SK-N-SH (cell line): ENCODE measurements at regions not wholly inside any gene's neighbourhood (a gene's known extent, or its start where the extent isn't known, plus 50 kb on each side); places are given as distances from the start of the nearest gene placed in this dataset.

ENCODE experiments used
- CTCF ChIA-PET: fragments of 300-600, 350-600 bp; formaldehyde crosslinking; extraction: SDS; loops from one replicate; lab custom pipeline; 2021; lab: Yijun Ruan, JAX
- POLR2A ChIA-PET: fragments of 350-600 bp; sonication (Branson Sonifier 250); formaldehyde crosslinking; extraction: SDS; loops from one replicate; lab custom pipeline; 2020; ENCODE audit warnings: antibody characterized with exemption, inconsistent platforms; lab: Yijun Ruan, JAX
- DNase-seq: peaks from one replicate; pipeline ENCODE4 v3.0.0; 2012
- H2AFZ ChIP-seq: fragments of 200-600 bp; sonication (generic); 2 replicates; pipeline ENCODE4 v1.8.1; 2016; ENCODE audit warnings: antibody characterized with exemption, mild to moderate bottlenecking, low read depth
- H3F3A ChIP-seq: fragments of 200-600 bp; sonication (generic); replicated peaks from 2 replicates; pipeline ENCODE3; 2016; ENCODE audit warnings: antibody characterized with exemption, mild to moderate bottlenecking; ENCODE audit not compliant: insufficient read depth
- H3K27ac ChIP-seq, 2 experiments: fragments of 200-500 bp in 1 of 2; fragments of 200-600 bp in 1 of 2; sonication (Bioruptor generic) in 1 of 2; sonication (generic), shearing (Covaris generic) in 1 of 2; 2 replicates each; pipeline versions ENCODE4 v1.5.1 to v1.6.1; 2014 to 2016; ENCODE audit warnings: low read depth in 2 of 2, inconsistent platforms in 1 of 2, low read length in 1 of 2, mild to moderate bottlenecking in 1 of 2, mixed read lengths in 1 of 2
- H3K27me3 ChIP-seq: fragments of 200-600 bp; sonication (generic), shearing (Covaris generic); 2 replicates; pipeline ENCODE4 v1.6.1; 2016; ENCODE audit warnings: mixed run types; ENCODE audit not compliant: insufficient read depth
- H3K36me3 ChIP-seq, 2 experiments: fragments of 200-500 bp in 1 of 2; fragments of 200-600 bp in 1 of 2; sonication (Bioruptor generic) in 1 of 2; sonication (generic) in 1 of 2; replicated peaks in 1 of 2; 2 replicates each; pipeline versions ENCODE3 to v1.5.1; 2014 to 2016; ENCODE audit warnings: low read length in 1 of 2, mild to moderate bottlenecking in 1 of 2; ENCODE audit not compliant: insufficient read depth in 2 of 2, control insufficient read depth in 1 of 2
- H3K4me1 ChIP-seq, 2 experiments: fragments of 200-500 bp in 1 of 2; fragments of 200-600 bp in 1 of 2; sonication (Bioruptor generic) in 1 of 2; sonication (generic), shearing (Covaris generic) in 1 of 2; 2 replicates each; pipeline versions ENCODE4 v1.5.1 to v1.6.1; 2014 to 2016; ENCODE audit warnings: low read depth in 1 of 2, low read length in 1 of 2, mixed run types in 1 of 2; ENCODE audit not compliant: insufficient read depth in 2 of 2, control insufficient read depth in 1 of 2
- H3K4me2 ChIP-seq: fragments of 200-600 bp; sonication (generic), shearing (Covaris generic); 2 replicates; pipeline ENCODE4 v1.6.1; 2017; ENCODE audit warnings: mixed run types
- H3K4me3 ChIP-seq, 2 experiments: fragments of 200-500 bp in 1 of 2; fragments of 200-600 bp in 1 of 2; sonication (Bioruptor generic) in 1 of 2; sonication (generic), shearing (Covaris generic) in 1 of 2; 2 replicates each; pipeline versions ENCODE4 v1.5.1 to v1.8.1; 2014 to 2016; ENCODE audit warnings: low read depth in 2 of 2, inconsistent platforms in 1 of 2, low read length in 1 of 2, mild to moderate bottlenecking in 1 of 2, mixed read lengths in 1 of 2, moderate library complexity in 1 of 2
- H3K79me2 ChIP-seq: fragments of 200-600 bp; sonication (generic); 2 replicates; pipeline ENCODE4 v1.8.1; 2017; ENCODE audit warnings: mild to moderate bottlenecking; ENCODE audit not compliant: insufficient read depth
- H3K9ac ChIP-seq: fragments of 200-600 bp; sonication (generic); 2 replicates; pipeline ENCODE4 v1.6.1; 2017; ENCODE audit warnings: mixed run types
- H3K9me2 ChIP-seq: fragments of 200-600 bp; sonication (generic); 2 replicates; pipeline ENCODE4 v1.6.1; 2017; ENCODE audit warnings: mixed run types
- H3K9me3 ChIP-seq: fragments of 200-600 bp; sonication (generic); 2 replicates; pipeline ENCODE4 v1.6.1; 2017; ENCODE audit warnings: mixed run types, mild to moderate bottlenecking, moderate library complexity
- H4K20me1 ChIP-seq: fragments of 200-600 bp; sonication (generic); 2 replicates; pipeline ENCODE4 v1.6.1; 2017; ENCODE audit warnings: mild to moderate bottlenecking, mixed run types; ENCODE audit not compliant: insufficient read depth
- CHD2 ChIP-seq: fragments of 150-350 bp; IDR thresholded peaks from 2 replicates; pipeline ENCODE4 v1.6.1; 2018; ENCODE audit warnings: low read length; ENCODE audit not compliant: partially characterized antibody
- ELF1 ChIP-seq: IDR thresholded peaks from 2 replicates; pipeline ENCODE4 v1.4.0; 2012
- EP300 ChIP-seq, 2 experiments: IDR thresholded peaks; 2 replicates each; pipeline versions ENCODE4 v1.4.0 to v1.6.1; 2012; ENCODE audit warnings: borderline replicate concordance in 1 of 2, low read depth in 1 of 2, low read length in 1 of 2
- EZH2phosphoT487 ChIP-seq: fragments of 200-600 bp; sonication (generic); IDR thresholded peaks from 2 replicates; pipeline ENCODE4 v1.6.1; 2017; ENCODE audit warnings: low read depth, mixed run types, mild to moderate bottlenecking, antibody characterized with exemption, moderate library complexity, borderline replicate concordance
- FOXJ3 ChIP-seq: sonication (generic); formaldehyde crosslinking; IDR thresholded peaks from 2 replicates; pipeline ENCODE4 v1.5.1; 2020; ENCODE audit warnings: mild to moderate bottlenecking, missing genetic modification reagents
- FOXM1 ChIP-seq: IDR thresholded peaks from 2 replicates; pipeline ENCODE4 v1.4.0; 2012; ENCODE audit warnings: low read depth, mild to moderate bottlenecking
- MAX ChIP-seq: IDR thresholded peaks from 2 replicates; pipeline ENCODE4 v1.4.0; 2012; ENCODE audit warnings: low read depth
- PBX3 ChIP-seq: IDR thresholded peaks from 2 replicates; pipeline ENCODE4; 2012
- POLR2AphosphoS5 ChIP-seq: IDR thresholded peaks from 2 replicates; pipeline ENCODE4 v1.6.1; 2012; ENCODE audit warnings: low read depth, low read length
- RAD21 ChIP-seq: IDR thresholded peaks from 2 replicates; pipeline ENCODE4 v1.6.1; 2012; ENCODE audit warnings: mild to moderate bottlenecking, low read length
- RCOR1 ChIP-seq: fragments of 150-350 bp; IDR thresholded peaks from 2 replicates; pipeline ENCODE4 v1.6.1; 2017; ENCODE audit warnings: antibody characterized with exemption, low read length
- REST ChIP-seq: IDR thresholded peaks from 2 replicates; pipeline ENCODE4 v1.6.1; 2012; ENCODE audit warnings: mild to moderate bottlenecking, low read depth, low read length, moderate library complexity
- RFX5 ChIP-seq: IDR thresholded peaks from 2 replicates; pipeline ENCODE4 v1.6.1; 2012; ENCODE audit warnings: mild to moderate bottlenecking, improper control_type of control experiment, low read length
- TCF12 ChIP-seq: IDR thresholded peaks from 2 replicates; pipeline ENCODE4 v1.4.0; 2012
- YY1 ChIP-seq: IDR thresholded peaks from 2 replicates; pipeline ENCODE4 v1.4.0; 2012; ENCODE audit warnings: low read depth, mild to moderate bottlenecking
- ZBTB33 ChIP-seq: IDR thresholded peaks from 2 replicates; pipeline ENCODE4 v1.4.0; 2012; ENCODE audit warnings: low read depth, borderline replicate concordance
- WGBS: methylation state at CpG from one replicate; pipeline ENCODE4 v1.1.6; 2017; ENCODE audit warnings: low lambda C conversion rate; 5-methylcytosine and 5-hydroxymethylcytosine counted together

- Histone ChIP-seq H4K20me1 (no peaks in the 10 kb centered on the region), H3K9me2 (no peaks in the 10 kb centered on the region), H2AFZ (no peak overlapping the region), H3K36me3 (no peaks in the 10 kb centered on the region)
- 3% methylated on average over 2 of the region's 2 CpGs for WGBS
- TF ChIP-seq ZBTB33 (no peak), RAD21 (no peak; the same call in 1 of the 2 replicates), RCOR1 (no peak), REST (no peak), RFX5 (no peak), EP300 (IDR thresholded peaks at IDR 0.05; ENCODE audit: borderline replicate concordance in 1 of 2, low read depth in 1 of 2, low read length in 1 of 2) (peak in 1 of 2 experiments; percentile 91; a peak in 2 of 4 replicates), CHD2 (peak; percentile 16)
- TF ChIP-seq, all 33 proteins: peak for 2
- Histone ChIP-seq H3K4me1 (peaks cover 0 to 13% of the 10 kb centered on the region in 2 experiments; a peak in 2 of 4 replicates), H3K4me2 (no peak overlapping the region), H3F3A (no peaks in the 10 kb centered on the region), H3K4me3 (no peak overlapping the region), H3K27me3 (no peaks in the 10 kb centered on the region), H3K9ac (no peak overlapping the region), H3K9me3 (no peaks in the 10 kb centered on the region), H3K79me2 (no peaks in the 10 kb centered on the region), H3K27ac (peak overlapping the region in 1 of 2 experiments; percentile 99; a peak in 2 of 4 replicates)
- DNase-seq, result peak; percentile 23
- ChIA-PET POLR2A (interaction anchor here (1.2 kb wide), 1 partner anchor 247 kb away, joined by 6 read pairs; no protein-coding TSS in a partner anchor), CTCF (interaction anchor here (1.4 kb wide), 1 partner anchor 52 kb away, joined by 4 read pairs; no protein-coding TSS in a partner anchor)
Measured at GRCh38 chr12:91629440-91629839, 446.8 kb upstream of the DCN start.

- no peak overlapping the region for H3K9ac ChIP-seq
- no peaks in the 10 kb centered on the region for H3F3A ChIP-seq
- H3K4me1 ChIP-seq, result peaks cover 0 to 13% of the 10 kb centered on the region in 2 experiments; a peak in 2 of 4 replicates
- WGBS, result 2% methylated on average over 2 of the region's 2 CpGs
- H2AFZ ChIP-seq, result no peak overlapping the region
- no peak overlapping the region for H3K4me2 ChIP-seq
- H3K27ac ChIP-seq, result peak overlapping the region in 1 of 2 experiments; percentile 99; a peak in 2 of 4 replicates
- DNase-seq, result no peak
- H3K4me3 ChIP-seq, result no peak overlapping the region
- H3K9me2 ChIP-seq, result no peaks in the 10 kb centered on the region
- no peaks in the 10 kb centered on the region for H3K27me3 ChIP-seq
- ChIA-PET POLR2A (no interaction called here), CTCF (interaction anchor here (1.2 kb wide), 1 partner anchor 246 kb away, joined by 4 read pairs; no protein-coding TSS in a partner anchor)
- no peaks in the 10 kb centered on the region for H3K36me3 ChIP-seq
- no peaks in the 10 kb centered on the region for H3K79me2 ChIP-seq
- no peaks in the 10 kb centered on the region for H4K20me1 ChIP-seq
- H3K9me3 ChIP-seq, result no peaks in the 10 kb centered on the region
- TF ChIP-seq REST (no peak), TCF12 (no peak), PBX3 (no peak), EZH2phosphoT487 (no peak), CHD2 (no peak), YY1 (no peak), FOXJ3 (CRISPR knock-in tag) (no peak), POLR2AphosphoS5 (no peak), RAD21 (no peak), EP300 (IDR thresholded peaks at IDR 0.05; ENCODE audit: borderline replicate concordance in 1 of 2, low read depth in 1 of 2, low read length in 1 of 2) (no peak), FOXM1 (no peak), MAX (no peak), ELF1 (no peak)
Measured at GRCh38 chr12:91628656-91629055, 446.0 kb upstream of the DCN start.
